ENCODE measurements at regions not wholly inside any gene's neighbourhood (a gene's known extent, or its start where the extent isn't known, plus 50 kb on each side); places are given as distances from the start of the nearest gene placed in this dataset.

DNA sequence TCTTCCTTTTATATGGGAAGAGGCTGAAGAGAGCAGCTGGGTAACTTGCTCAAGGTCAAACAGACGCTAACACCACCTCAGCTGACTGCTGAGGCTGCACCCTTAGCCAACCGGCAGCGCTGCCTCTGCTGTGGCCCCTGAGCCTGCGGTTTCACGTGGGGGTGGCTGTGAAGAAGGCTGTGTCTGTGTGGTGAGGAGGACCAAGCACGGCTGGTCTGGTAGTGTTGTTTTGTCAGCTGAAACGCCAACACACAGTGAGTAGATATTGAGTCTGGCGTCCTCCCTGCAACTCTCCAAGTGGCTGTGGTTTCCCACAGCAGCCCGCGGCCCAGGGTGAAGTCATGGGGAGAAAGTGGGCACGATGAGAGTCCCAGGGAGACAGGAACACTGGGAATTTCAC lies 69.6 kb downstream of the THNSL2 start:
- DNase-seq (ENCODE audit: low spot score): no peak

DNA sequence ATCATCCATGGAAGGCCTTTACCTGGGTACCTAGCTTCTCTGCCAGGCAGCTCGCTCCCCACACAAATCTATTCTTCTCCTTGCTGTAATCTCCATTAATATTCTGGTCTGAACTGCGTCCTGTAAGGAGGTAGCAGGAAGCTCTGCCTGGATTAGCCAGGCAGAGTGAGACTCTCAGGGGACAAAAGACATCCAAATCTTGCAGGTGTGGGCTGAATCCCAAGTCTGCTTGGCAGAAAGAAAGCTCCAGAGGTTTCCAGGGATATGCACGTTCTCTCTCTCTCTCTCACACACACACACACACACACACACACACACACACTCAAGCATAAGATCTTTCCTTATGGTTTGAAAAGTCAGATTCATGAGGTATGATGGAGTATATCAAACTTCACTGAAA lies 66.5 kb downstream of the THNSL2 start:
- intact Hi-C loops (cut with micrococcal nuclease): no loop called here
- H3K4me3 Mint-ChIP-seq: no peak overlapping the region
- no peak overlapping the region for H3K27ac Mint-ChIP-seq
- no peaks in the 10 kb centered on the region for H3K4me1 Mint-ChIP-seq (ENCODE audit: low read depth)
- H3K36me3 Mint-ChIP-seq (ENCODE audit: low read depth): no peaks in the 10 kb centered on the region
- H3K27me3 Mint-ChIP-seq (ENCODE audit: insufficient read depth): peaks cover 3% of the 10 kb centered on the region
- DNase-seq (ENCODE audit: low spot score): no peak
- no peaks in the 10 kb centered on the region for H3K9me3 Mint-ChIP-seq

More for the DNA sequence above, 69.6 kb downstream of the THNSL2 start:
- peaks cover 4% of the 10 kb centered on the region for H3K9me3 Mint-ChIP-seq
- no peak overlapping the region for H3K4me3 Mint-ChIP-seq
- intact Hi-C loops (cut with micrococcal nuclease): no loop called here
- no peaks in the 10 kb centered on the region for H3K36me3 Mint-ChIP-seq (ENCODE audit: low read depth)
- no peaks in the 10 kb centered on the region for H3K27me3 Mint-ChIP-seq (ENCODE audit: insufficient read depth)
- H3K27ac Mint-ChIP-seq: no peak overlapping the region
- no peaks in the 10 kb centered on the region for H3K4me1 Mint-ChIP-seq (ENCODE audit: low read depth)

All from activated T-helper 1 cell treated with anti-CD3 and anti-CD28 coated beads, Interleukin-12 subunit alpha, Interleukin-12 subunit beta, Interleukin-2, Interleukin-4 antibody, amounts not matched to agents 30 ng/mL and 10 ng/mL and 1 ng/mL, durations not matched to agents 14 hours and 24 hours and 36 hours (primary cell).